Stomach smooth muscle (tissue), 2 donors: ENCODE measurements at regions not wholly inside any gene's neighbourhood (a gene's known extent, or its start where the extent isn't known, plus 50 kb on each side); places are given as distances from the start of the nearest gene placed in this dataset.
A peak's percentile ranks its signal among the peaks of the same experiment; 100 is the strongest.

ENCODE experiments used
- H3K27ac ChIP-seq: one replicate; pipeline ENCODE4 v1.7.0; 2013; ENCODE audit warnings: mild to moderate bottlenecking, low read length, inconsistent platforms
- H3K27me3 ChIP-seq, 2 donors: one replicate each; pipeline ENCODE4 v1.7.0; 2013; ENCODE audit warnings: low read length in 2 of 2; ENCODE audit not compliant: insufficient read depth in 2 of 2, control insufficient read depth in 1 of 2
- H3K36me3 ChIP-seq, 2 donors: one replicate each; pipeline ENCODE4 v1.7.0; 2013; ENCODE audit warnings: low read length in 2 of 2; ENCODE audit not compliant: control insufficient read depth in 2 of 2, insufficient read depth in 2 of 2
- H3K4me1 ChIP-seq: one replicate; pipeline ENCODE4 v1.7.0; 2013; ENCODE audit warnings: low read length; ENCODE audit not compliant: control insufficient read depth, insufficient read depth
- H3K4me3 ChIP-seq, 2 donors: one replicate each; pipeline ENCODE4 v1.7.0; 2013; ENCODE audit warnings: low read length in 2 of 2
- H3K9ac ChIP-seq, 2 donors: one replicate each; pipeline ENCODE4 v1.7.0; 2013; ENCODE audit warnings: low read length in 2 of 2, mild to moderate bottlenecking in 1 of 2
- H3K9me3 ChIP-seq, 2 donors: one replicate each; pipeline ENCODE4 v1.7.0; 2013; ENCODE audit warnings: low read length in 2 of 2; ENCODE audit not compliant: control insufficient read depth in 2 of 2
- donor health status: healthy.
- donor health status: Pancreatic carcinoma.

- Histone ChIP-seq H3K4me3 (no peak overlapping the region), H3K36me3 (no peaks in the 10 kb centered on the region), H3K27me3 (no peaks in the 10 kb centered on the region), H3K4me1 (no peaks in the 10 kb centered on the region), H3K27ac (no peak overlapping the region), H3K9me3 (no peaks in the 10 kb centered on the region), H3K9ac (no peak overlapping the region)
These were observed 134.7 kb upstream of the EPHA7 start for GRCh38 chr6:93554018-93554417.

GRCh38 chr6:93550551-93551276 lies 131.4 kb upstream of the EPHA7 start:
- H3K36me3 ChIP-seq, result no peaks in the 10 kb centered on the region
- H3K27me3 ChIP-seq, result no peaks in the 10 kb centered on the region
- no peak overlapping the region for H3K27ac ChIP-seq
- H3K9me3 ChIP-seq, result no peaks in the 10 kb centered on the region
- no peaks in the 10 kb centered on the region for H3K4me1 ChIP-seq
- H3K4me3 ChIP-seq, result peak overlapping the region in 1 of 2 donors; percentile 29
- no peak overlapping the region for H3K9ac ChIP-seq

- Histone ChIP-seq H3K9me3 (no peaks in the 10 kb centered on the region), H3K4me1 (no peaks in the 10 kb centered on the region), H3K27me3 (no peaks in the 10 kb centered on the region), H3K9ac (no peak overlapping the region), H3K36me3 (no peaks in the 10 kb centered on the region), H3K4me3 (peak overlapping the region; percentile 9 to 10), H3K27ac (no peak overlapping the region)
These were observed 130.5 kb upstream of the EPHA7 start for GRCh38 chr6:93549868-93550267.

- Histone ChIP-seq H3K4me1 (no peaks in the 10 kb centered on the region), H3K27ac (no peak overlapping the region), H3K4me3 (no peak overlapping the region), H3K9ac (no peak overlapping the region), H3K36me3 (no peaks in the 10 kb centered on the region), H3K27me3 (no peaks in the 10 kb centered on the region), H3K9me3 (no peaks in the 10 kb centered on the region)
These were observed 105.5 kb upstream of the EPHA7 start for GRCh38 chr6:93524671-93525451.

- Histone ChIP-seq H3K4me3 (no peak overlapping the region), H3K27me3 (no peaks in the 10 kb centered on the region), H3K9ac (no peak overlapping the region), H3K4me1 (no peaks in the 10 kb centered on the region), H3K36me3 (no peaks in the 10 kb centered on the region), H3K9me3 (no peaks in the 10 kb centered on the region), H3K27ac (no peak overlapping the region)
These were observed 104.0 kb upstream of the EPHA7 start for GRCh38 chr6:93523365-93523764.

- peak overlapping the region; percentile 27 to 52 for H3K4me3 ChIP-seq
- H3K4me1 ChIP-seq, result peaks cover 2% of the 10 kb centered on the region
- H3K9me3 ChIP-seq, result no peaks in the 10 kb centered on the region
- H3K27me3 ChIP-seq, result no peaks in the 10 kb centered on the region
- H3K27ac ChIP-seq, result no peak overlapping the region
- H3K36me3 ChIP-seq, result no peaks in the 10 kb centered on the region
- peak overlapping the region in 1 of 2 donors; percentile 2 for H3K9ac ChIP-seq
These were observed 97.1 kb upstream of the EPHA7 start for GRCh38 chr6:93516441-93516840.

- Histone ChIP-seq H3K4me3 (peak overlapping the region in 1 of 2 donors; percentile 52), H3K9me3 (no peaks in the 10 kb centered on the region), H3K27ac (peak overlapping the region; percentile 6), H3K36me3 (no peaks in the 10 kb centered on the region), H3K4me1 (peaks cover 2% of the 10 kb centered on the region), H3K9ac (no peak overlapping the region), H3K27me3 (no peaks in the 10 kb centered on the region)
These were observed 96.4 kb upstream of the EPHA7 start for GRCh38 chr6:93515736-93516135.

- no peak overlapping the region for H3K27ac ChIP-seq
- no peak overlapping the region for H3K9ac ChIP-seq
- no peaks in the 10 kb centered on the region for H3K27me3 ChIP-seq
- H3K36me3 ChIP-seq, result no peaks in the 10 kb centered on the region
- H3K9me3 ChIP-seq, result no peaks in the 10 kb centered on the region
- no peaks in the 10 kb centered on the region for H3K4me1 ChIP-seq
- no peak overlapping the region for H3K4me3 ChIP-seq
These were observed 79.4 kb upstream of the EPHA7 start for GRCh38 chr6:93498713-93499112.

GRCh38 chr6:93496548-93496947 lies 77.2 kb upstream of the EPHA7 start:
- Histone ChIP-seq H3K27ac (no peak overlapping the region), H3K9me3 (no peaks in the 10 kb centered on the region), H3K4me3 (no peak overlapping the region), H3K36me3 (no peaks in the 10 kb centered on the region), H3K27me3 (no peaks in the 10 kb centered on the region), H3K4me1 (no peaks in the 10 kb centered on the region), H3K9ac (no peak overlapping the region)

GRCh38 chr6:93494057-93494456 lies 74.7 kb upstream of the EPHA7 start:
- no peaks in the 10 kb centered on the region for H3K4me1 ChIP-seq
- H3K27me3 ChIP-seq, result no peaks in the 10 kb centered on the region
- H3K27ac ChIP-seq, result no peak overlapping the region
- no peaks in the 10 kb centered on the region for H3K36me3 ChIP-seq
- H3K9me3 ChIP-seq, result no peaks in the 10 kb centered on the region
- H3K4me3 ChIP-seq, result no peak overlapping the region
- H3K9ac ChIP-seq, result no peak overlapping the region

GRCh38 chr6:93474733-93475179 lies 55.4 kb upstream of the EPHA7 start:
- no peaks in the 10 kb centered on the region for H3K4me1 ChIP-seq
- no peaks in the 10 kb centered on the region for H3K36me3 ChIP-seq
- H3K27me3 ChIP-seq, result no peaks in the 10 kb centered on the region
- H3K27ac ChIP-seq, result peak overlapping the region; percentile 70
- H3K4me3 ChIP-seq, result no peak overlapping the region
- peak overlapping the region in 1 of 2 donors; percentile 52 for H3K9ac ChIP-seq
- no peaks in the 10 kb centered on the region for H3K9me3 ChIP-seq
